ENCODE measurements at regions not wholly inside any gene's neighbourhood (a gene's known extent, or its start where the extent isn't known, plus 50 kb on each side); places are given as distances from the start of the nearest gene placed in this dataset.
A peak's percentile ranks its signal among the peaks of the same experiment; 100 is the strongest.

DNA sequence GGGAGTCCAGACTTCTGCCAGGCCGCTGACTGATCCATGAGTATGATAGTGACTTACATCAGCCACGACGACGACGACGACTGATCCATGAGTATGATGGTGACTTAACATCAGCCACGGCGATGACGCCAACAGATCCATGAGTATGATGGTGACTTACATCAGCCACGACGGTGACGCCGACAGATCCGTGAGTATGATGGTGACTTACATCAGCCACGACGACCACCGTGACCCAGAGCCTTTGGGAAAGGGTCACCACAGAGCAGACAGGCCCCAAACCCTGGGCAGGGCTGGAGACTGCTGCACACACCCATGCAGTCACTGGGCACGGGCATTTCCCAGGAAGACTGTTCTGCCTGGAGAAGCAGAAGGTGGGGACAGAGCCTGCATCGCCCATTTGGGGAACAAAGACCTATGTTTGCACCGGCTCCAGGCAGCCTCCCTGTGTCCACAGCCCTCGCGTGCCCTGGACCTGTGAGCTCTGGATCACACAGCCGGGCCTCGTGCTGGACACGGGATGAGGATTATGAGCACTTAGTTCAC lies 130.9 kb upstream of the SPACA7 start:
- H3K79me1 ChIP-seq (ENCODE audit: low read depth, low read length): no peaks in the 10 kb centered on the region
- no peaks in the 10 kb centered on the region for H3K36me3 ChIP-seq (ENCODE audit: control insufficient read depth in 2 of 4, insufficient read depth in 4 of 4, low read length in 3 of 4)
- no peak overlapping the region for H3K27ac ChIP-seq (ENCODE audit: low read depth, low read length)
- CTCF ChIA-PET (ENCODE audit: partially characterized antibody): no interaction called here
- H3K27me3 ChIP-seq (replicated peaks in 1 of 4; ENCODE audit: control insufficient read depth in 3 of 4, extremely low read depth in 1 of 4, insufficient read depth in 3 of 4, low read length in 3 of 4): no peaks in the 10 kb centered on the region; a peak in 1 of 7 replicates
- H3K23ac ChIP-seq (ENCODE audit: insufficient read length): no peak overlapping the region
- H3K9ac ChIP-seq (replicated peaks in 1 of 4; ENCODE audit: extremely low read depth in 1 of 4, low read depth in 3 of 4, low read length in 3 of 4): no peak overlapping the region
- peak overlapping the region; percentile 52 for H4K91ac ChIP-seq (replicated peaks; ENCODE audit: insufficient read length, low read length)
- H3K4me3 ChIP-seq (ENCODE audit: extremely low read depth in 1 of 4, insufficient read depth in 2 of 4, low read depth in 3 of 4, low read length in 4 of 4): no peak overlapping the region
- no peak overlapping the region for H4K8ac ChIP-seq (ENCODE audit: extremely low read depth, insufficient read depth, low read length)
- no peak overlapping the region; the same call in 1 of the 2 replicates for H2BK12ac ChIP-seq (ENCODE audit: low read depth, low read length)
- no peak overlapping the region for H2BK20ac ChIP-seq (ENCODE audit: low read length)
- 0 out of 2 replicates have a peak overlapping the region, but pooled peaks have one; percentile 45 for H2AK5ac ChIP-seq (ENCODE audit: low read depth, low read length)
- no peak overlapping the region for H3K14ac ChIP-seq (ENCODE audit: insufficient read length)
- TF ChIP-seq TAF1 (IDR thresholded peaks at IDR 0.05; ENCODE audit: low read depth, low read length): no peak
- no peak for TF ChIP-seq JUN (IDR thresholded peaks at IDR 0.05; ENCODE audit: low read depth, low read length)
- TF ChIP-seq GTF2F1 (IDR thresholded peaks at IDR 0.05; ENCODE audit: borderline replicate concordance, low read depth, low read length): no peak
- no peak overlapping the region for H2AFZ ChIP-seq (ENCODE audit: low read length)
- WGBS, 2 experiments (ENCODE audit: extremely low coverage in 1 of 2, insufficient coverage in 1 of 2, insufficient read length in 1 of 2, insufficient replicate concordance in 2 of 2, low coverage in 1 of 2, low lambda C conversion rate in 2 of 2, missing lambda C conversion rate in 1 of 2): 91% methylated on average over 25 of the region's 25 CpGs; no CpG with 5 or more reads in 1 of the 2 experiments
- H3K18ac ChIP-seq (ENCODE audit: extremely low read depth, low read length): no peak overlapping the region
- H3K23me2 ChIP-seq (ENCODE audit: low read depth, low read length): no peaks in the 10 kb centered on the region
- H2BK15ac ChIP-seq (ENCODE audit: low read length): no peak overlapping the region
- H3K79me2 ChIP-seq (ENCODE audit: control insufficient read depth in 1 of 2, insufficient read depth in 2 of 2, low read length in 2 of 2): no peaks in the 10 kb centered on the region
- H3K56ac ChIP-seq (replicated peaks; ENCODE audit: insufficient read length, low read depth, low read length): no peak overlapping the region
- FAIRE-seq: no peak
- H3K4ac ChIP-seq (replicated peaks; ENCODE audit: insufficient read length, low read depth, low read length): no peak overlapping the region
- H2BK120ac ChIP-seq (replicated peaks; ENCODE audit: low read depth, low read length): no peak overlapping the region
- H3K4me2 ChIP-seq (ENCODE audit: insufficient read depth in 1 of 2, low read depth in 2 of 2, low read length in 2 of 2): no peak overlapping the region
- H3K4me1 ChIP-seq (replicated peaks in 1 of 4; ENCODE audit: control insufficient read depth in 3 of 4, insufficient read depth in 4 of 4, low read length in 3 of 4): peaks cover 0 to 6% (median 3%) of the 10 kb centered on the region in 4 experiments; a peak in 5 of 7 replicates
- no peaks in the 10 kb centered on the region for H4K20me1 ChIP-seq (replicated peaks in 1 of 2; ENCODE audit: control insufficient read depth in 1 of 2, insufficient read depth in 2 of 2, low read length in 2 of 2)
- POLR2A ChIA-PET (ENCODE audit: partially characterized antibody): no interaction called here
- H2BK5ac ChIP-seq (ENCODE audit: low read depth, low read length): no peak overlapping the region
- no peaks in the 10 kb centered on the region for H3K9me3 ChIP-seq (ENCODE audit: insufficient read depth in 2 of 2, low read depth in 1 of 2, low read length in 1 of 2)
- DNase-seq (ENCODE audit: low read depth in 1 of 2, low spot score in 2 of 2): peak in 1 of 2 experiments; percentile 19
- no peak overlapping the region for H4K5ac ChIP-seq (ENCODE audit: insufficient read length, low read depth, low read length)
